Activated T-cell treated with anti-CD3 and anti-CD28 coated beads for 4 hours (primary cell): ENCODE measurements at regions not wholly inside any gene's neighbourhood (a gene's known extent, or its start where the extent isn't known, plus 50 kb on each side); places are given as distances from the start of the nearest gene placed in this dataset.

ENCODE experiments used
- DNase-seq: peaks from one replicate; pipeline ENCODE4 v3.0.0-alpha.2; 2020

- no peak for DNase-seq
Measured at GRCh38 chr13:85535316-85536084, 263.7 kb downstream of the SLITRK6 start.

- DNase-seq: no peak
Measured at GRCh38 chr13:85533911-85534310, 265.3 kb downstream of the SLITRK6 start.

GRCh38 chr13:85529218-85529594, 270.0 kb downstream of the SLITRK6 start:
- DNase-seq: no peak

GRCh38 chr13:85528491-85529217, 270.6 kb downstream of the SLITRK6 start:
- no peak for DNase-seq

- no peak for DNase-seq
Measured at GRCh38 chr13:85527316-85527715, 271.9 kb downstream of the SLITRK6 start.

GRCh38 chr13:85525411-85525810, 273.8 kb downstream of the SLITRK6 start:
- no peak for DNase-seq

GRCh38 chr13:85521657-85522056, 277.6 kb downstream of the SLITRK6 start:
- DNase-seq: no peak

- DNase-seq: no peak
Measured at GRCh38 chr13:85520445-85520844, 278.8 kb downstream of the SLITRK6 start.

- DNase-seq: no peak
Measured at GRCh38 chr13:85519363-85519762, 279.9 kb downstream of the SLITRK6 start.

- DNase-seq: no peak
Measured at GRCh38 chr13:85512421-85512820, 286.8 kb downstream of the SLITRK6 start.

- no peak for DNase-seq
Measured at GRCh38 chr13:85509512-85509911, 289.7 kb downstream of the SLITRK6 start.

GRCh38 chr13:85508683-85509329, 290.4 kb downstream of the SLITRK6 start:
- no peak for DNase-seq

- DNase-seq: no peak
Measured at GRCh38 chr13:85503797-85504196, 295.4 kb downstream of the SLITRK6 start.

GRCh38 chr13:85501616-85502015, 297.6 kb downstream of the SLITRK6 start:
- DNase-seq: no peak

- no peak for DNase-seq
Measured at GRCh38 chr13:85500696-85501256, 298.4 kb downstream of the SLITRK6 start.

GRCh38 chr13:85498774-85499173, 300.4 kb downstream of the SLITRK6 start:
- DNase-seq: no peak

- DNase-seq: no peak
Measured at GRCh38 chr13:85497652-85498051, 301.6 kb downstream of the SLITRK6 start.

- no peak for DNase-seq
Measured at GRCh38 chr13:85492283-85492682, 306.9 kb downstream of the SLITRK6 start.

GRCh38 chr13:85486663-85487062, 312.6 kb downstream of the SLITRK6 start:
- no peak for DNase-seq

- no peak for DNase-seq
Measured at GRCh38 chr13:85473144-85473543, 326.1 kb downstream of the SLITRK6 start.

- DNase-seq: no peak
Measured at GRCh38 chr13:85469320-85469719, 329.9 kb downstream of the SLITRK6 start.

GRCh38 chr13:85462792-85463425, 336.3 kb downstream of the SLITRK6 start:
- no peak for DNase-seq

- no peak for DNase-seq
Measured at GRCh38 chr13:85461621-85462020, 337.6 kb downstream of the SLITRK6 start.
